ENCODE measurements at regions not wholly inside any gene's neighbourhood (a gene's known extent, or its start where the extent isn't known, plus 50 kb on each side); places are given as distances from the start of the nearest gene placed in this dataset.

- peak; percentile 7 to 38 for TF ChIP-seq POLR2AphosphoS5 (IDR thresholded peaks at IDR 0.05; ENCODE audit: insufficient read depth in 1 of 2, low read depth in 1 of 2)
- no peak for TF ChIP-seq CTCF (IDR thresholded peaks at IDR 0.05)
These were observed 274.5 kb upstream of the MGMT start for GRCh38 chr10:129192344-129193128.
